Activated CD4-positive, alpha-beta T cell treated with anti-CD3 and anti-CD28 coated beads, Interleukin-10, Interleukin-2, amounts not matched to agents 100 ng/mL and 50 ng/mL, durations not matched to agents 16 hours and 8 hours (primary cell): ENCODE measurements at regions not wholly inside any gene's neighbourhood (a gene's known extent, or its start where the extent isn't known, plus 50 kb on each side); places are given as distances from the start of the nearest gene placed in this dataset.
"Not testable (repeated sequence)": the region's sequence is repeated elsewhere in the genome, so short reads cannot be mapped to it uniquely, and the experiment has no call there.

Experiments
- DNase-seq: peaks from one replicate; pipeline ENCODE4 v3.0.0-alpha.2; 2020

DNA sequence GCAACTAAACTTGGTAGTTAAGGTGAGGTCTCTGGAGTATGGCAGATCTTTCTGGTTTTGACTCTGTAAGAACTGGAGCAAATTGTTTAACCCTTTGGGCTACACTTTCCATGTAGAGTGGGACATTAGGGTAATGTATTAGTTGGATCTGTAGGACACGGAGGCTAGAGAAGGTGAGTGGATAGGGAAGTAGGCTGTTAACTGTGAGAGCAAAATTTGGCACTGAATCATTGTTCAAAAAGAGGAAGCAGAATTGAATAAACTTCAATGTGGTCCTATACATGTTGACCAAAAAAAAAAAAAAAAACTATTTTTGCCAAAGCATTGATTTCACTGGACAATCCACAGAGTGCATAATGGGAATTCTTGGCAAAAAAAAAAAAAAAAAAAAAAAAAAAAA, 370.2 kb upstream of the CHORDC1 start:
- no peak for DNase-seq

DNA sequence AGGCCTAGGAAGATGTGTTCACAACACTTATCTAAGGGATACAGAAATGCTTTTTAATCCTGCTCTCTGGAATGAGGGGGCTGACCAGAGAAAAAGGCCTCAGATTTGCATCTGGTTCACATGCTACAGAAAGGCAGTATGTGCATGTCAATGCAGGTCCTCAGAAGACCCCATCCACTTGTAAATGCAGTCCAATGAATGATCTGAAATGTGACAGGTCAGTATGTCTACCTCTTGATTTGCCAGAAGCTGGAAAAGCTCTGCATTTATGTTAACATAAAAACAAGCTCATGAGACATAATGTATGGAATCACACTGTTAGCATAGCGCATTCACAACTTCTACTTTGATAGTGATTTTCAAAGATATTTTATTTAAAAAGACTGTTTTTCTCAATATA, 367.4 kb upstream of the CHORDC1 start:
- no peak for DNase-seq

DNA sequence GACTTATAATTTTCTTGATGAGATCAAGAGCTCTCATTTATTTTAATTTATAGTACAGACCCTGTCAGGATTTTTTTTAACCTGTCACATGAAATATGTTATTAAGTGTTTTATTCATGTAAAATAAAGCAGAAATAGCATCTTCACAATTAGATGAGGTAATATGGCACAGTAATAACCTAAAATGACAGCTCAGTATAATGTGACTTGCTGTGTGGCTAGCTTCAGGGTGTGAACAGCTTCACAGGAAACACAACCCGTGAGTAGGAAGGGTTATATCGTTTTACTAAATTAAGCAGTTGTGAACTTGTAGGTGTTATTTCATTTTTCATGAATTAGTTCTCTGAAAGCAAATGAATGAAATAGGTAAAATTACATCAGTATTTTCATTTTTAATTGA, 366.9 kb upstream of the CHORDC1 start:
- no peak for DNase-seq

DNA sequence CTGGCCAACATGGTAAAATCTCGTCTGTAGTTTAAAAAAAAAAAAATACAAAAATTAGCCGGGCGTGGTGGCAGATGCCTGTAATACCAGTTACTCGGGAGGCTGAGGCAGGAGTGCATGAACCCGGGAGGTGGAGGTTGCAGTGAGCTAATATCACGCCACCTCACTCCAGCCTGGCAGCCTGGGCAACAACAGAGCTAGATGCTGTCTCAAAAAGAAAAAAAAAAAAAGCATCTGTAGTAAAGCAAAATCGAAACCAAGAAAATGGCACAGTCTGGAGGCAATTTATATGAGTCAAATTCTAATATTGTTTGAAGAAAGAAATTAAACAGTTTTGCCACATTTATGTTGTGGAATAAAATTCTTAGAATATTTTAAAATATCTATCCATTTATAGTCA, 365.0 kb upstream of the CHORDC1 start:
- DNase-seq, result no peak

DNA sequence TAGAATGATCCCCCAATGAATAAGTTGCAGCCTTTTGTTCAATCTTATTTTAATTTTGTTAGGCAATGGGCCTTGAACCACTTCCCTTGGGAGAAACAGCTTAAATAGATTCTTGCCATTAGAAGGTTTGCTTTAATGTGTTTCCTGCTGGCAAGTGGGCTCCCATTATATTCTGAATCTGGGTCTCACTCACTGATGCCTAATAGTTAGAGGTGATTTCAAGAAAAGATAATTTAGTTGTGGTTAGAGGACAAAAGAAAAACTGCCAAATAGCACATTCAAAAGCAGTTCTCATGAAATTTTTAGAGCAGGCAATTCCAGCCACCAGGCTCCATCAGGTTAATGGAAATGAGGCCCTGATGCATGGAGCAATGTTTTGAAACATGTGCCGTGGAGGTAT, 362.6 kb upstream of the CHORDC1 start:
- no peak for DNase-seq

DNA sequence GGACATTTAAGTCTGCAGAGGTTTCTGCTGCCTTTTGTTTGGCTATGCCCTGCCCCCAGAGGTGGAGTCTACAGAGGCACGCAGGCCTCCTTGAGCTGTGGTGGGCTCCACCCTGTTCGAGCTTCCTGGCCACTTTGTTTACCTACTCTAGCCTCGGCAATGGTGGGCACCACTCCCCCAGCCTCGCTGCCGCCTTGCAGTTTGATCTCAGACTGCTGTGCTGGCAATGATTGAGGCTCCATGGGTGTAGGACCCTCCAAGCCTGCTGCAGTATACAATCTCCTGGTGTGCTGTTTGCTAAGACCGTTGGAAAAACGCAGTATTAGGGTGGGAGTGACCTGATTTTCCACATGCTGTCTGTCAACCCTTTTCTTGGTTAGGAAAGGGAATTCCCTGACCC, 360.1 kb upstream of the CHORDC1 start:
- DNase-seq, result not testable (repeated sequence)

DNA sequence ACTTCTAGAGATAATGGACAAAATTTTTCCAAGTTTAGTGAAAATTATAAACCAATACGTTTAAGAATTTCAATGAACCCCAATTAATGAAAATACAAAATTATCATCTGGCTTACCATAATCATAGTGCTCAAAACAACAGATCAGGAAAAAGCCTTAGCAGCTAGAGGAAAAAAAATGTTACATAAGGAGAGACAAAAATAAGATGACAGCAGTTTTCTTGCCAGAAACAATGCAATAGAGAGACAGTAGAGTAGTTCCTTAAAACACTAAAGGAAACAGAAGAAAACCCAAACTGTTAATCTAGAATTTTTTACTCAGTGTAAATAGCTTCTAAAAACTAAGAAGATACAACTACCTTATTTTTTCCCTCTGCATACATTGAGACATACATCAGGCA, 341.7 kb upstream of the CHORDC1 start:
- no peak for DNase-seq

DNA sequence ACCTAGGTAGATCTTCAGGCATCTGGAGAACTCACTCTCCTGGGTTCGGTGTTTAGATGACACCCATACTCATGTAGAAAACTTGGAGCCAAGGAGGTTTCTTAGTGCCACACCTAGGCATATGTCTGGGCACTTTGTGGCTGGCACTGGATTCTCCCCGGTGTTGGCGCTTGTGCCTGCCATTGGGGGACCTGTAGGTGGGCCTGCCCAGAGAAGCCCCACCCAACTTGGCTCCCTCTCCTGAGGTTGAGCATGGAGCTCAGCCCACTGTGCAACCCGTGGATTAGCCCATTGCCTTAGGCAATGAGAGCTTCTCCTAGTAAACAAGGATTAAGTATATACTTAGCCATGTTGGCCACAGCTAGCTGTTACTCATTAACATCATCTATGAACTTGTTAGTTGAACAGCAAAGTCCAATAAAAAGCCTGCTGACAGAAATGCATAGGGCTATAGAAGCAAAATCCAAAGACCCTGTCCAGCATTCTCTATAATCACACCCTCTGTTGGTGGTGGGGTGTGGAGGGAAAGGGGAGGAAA, 335.5 kb upstream of the CHORDC1 start:
- no peak for DNase-seq

DNA sequence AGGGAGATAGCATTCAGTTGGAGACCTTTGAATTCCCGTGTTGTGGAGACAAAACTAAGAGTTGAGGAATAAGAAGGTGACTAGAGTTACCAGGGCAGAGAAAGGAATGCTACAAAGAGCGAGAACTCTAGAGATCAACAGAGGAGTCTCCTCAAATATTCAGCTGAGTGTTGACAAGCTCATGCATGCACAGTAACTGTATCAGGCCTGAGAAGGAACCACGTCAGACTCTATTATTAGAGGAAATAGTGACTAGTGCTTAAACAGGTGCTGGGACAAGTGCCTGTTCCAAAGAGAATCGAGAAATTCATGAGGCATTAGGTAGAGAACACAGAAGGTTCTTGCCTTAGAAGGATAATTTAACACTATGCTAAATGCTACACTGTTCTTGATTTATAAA, 333.8 kb upstream of the CHORDC1 start:
- DNase-seq, result no peak

DNA sequence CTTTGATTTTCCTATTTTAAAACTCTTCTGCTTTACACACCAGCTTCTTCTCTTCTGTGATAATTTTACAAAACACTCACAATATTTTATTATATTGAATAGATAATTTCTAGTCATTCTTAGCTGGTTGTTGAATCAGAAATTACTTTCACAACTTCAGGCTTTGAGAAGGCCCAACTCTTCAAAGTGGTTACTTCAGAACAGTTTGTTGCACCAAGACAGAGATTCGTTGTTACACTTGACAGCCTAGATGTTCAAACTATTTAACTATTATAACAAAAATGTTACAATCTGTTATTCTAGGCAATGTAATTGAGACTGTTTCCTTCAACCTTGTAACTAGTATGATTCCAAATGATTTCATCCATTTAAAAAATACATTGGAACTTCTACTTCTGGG, 333.2 kb upstream of the CHORDC1 start:
- no peak for DNase-seq

DNA sequence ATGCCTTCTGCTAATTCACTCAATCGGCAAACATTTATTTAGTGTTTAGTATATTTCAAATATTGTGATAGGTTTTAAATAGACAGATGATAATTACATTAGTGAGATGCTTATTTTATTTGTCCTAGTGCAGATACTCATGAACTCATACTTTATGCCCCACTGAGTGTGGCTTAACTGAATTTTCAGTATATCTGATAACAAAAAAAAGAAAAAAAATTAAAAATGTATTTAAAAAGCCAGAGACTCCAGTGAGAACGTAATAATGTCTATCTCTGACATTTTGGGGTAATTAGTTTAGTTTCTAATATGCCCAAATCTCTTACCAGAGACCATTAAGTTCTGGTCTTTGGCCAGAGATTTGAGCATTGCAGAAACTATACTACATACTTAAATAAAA, 332.6 kb upstream of the CHORDC1 start:
- DNase-seq, result no peak

DNA sequence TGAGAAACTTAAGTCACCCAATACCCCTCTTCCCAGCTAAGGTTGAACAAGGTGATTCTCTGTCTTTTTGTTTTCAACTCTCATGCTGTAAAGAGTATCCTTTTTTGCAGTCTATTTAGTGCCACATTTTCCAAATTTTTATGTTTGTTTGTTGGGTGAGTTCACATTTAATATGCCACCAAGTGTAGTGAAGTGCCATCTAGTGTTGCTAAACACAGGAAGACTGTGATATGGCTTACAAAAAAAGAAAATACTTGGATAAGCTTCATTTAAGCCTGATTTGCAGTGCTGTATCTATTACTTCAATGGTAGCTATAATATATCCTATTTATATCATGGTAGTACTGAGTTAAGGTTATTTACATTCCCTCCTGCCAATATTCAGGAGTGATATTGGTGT, 319.2 kb upstream of the CHORDC1 start:
- no peak for DNase-seq

DNA sequence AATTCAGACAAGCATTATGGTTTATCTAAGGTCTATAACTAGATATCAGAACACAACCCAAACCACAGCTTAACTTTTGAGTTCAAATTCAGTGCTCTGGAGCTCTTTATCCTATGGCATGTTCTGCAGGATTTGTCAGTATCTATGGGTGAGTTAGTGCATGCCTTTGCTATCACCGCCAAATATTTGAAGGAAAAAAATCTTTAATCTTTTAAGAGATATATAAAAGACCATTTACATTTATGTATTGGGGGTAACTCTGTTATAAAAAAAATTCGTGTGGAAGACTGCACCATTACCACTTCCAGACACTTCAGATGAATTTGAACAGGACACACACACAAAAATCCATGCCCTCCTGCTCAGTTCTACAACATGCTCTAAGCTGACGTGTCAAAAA, 313.5 kb upstream of the CHORDC1 start:
- DNase-seq, result no peak

DNA sequence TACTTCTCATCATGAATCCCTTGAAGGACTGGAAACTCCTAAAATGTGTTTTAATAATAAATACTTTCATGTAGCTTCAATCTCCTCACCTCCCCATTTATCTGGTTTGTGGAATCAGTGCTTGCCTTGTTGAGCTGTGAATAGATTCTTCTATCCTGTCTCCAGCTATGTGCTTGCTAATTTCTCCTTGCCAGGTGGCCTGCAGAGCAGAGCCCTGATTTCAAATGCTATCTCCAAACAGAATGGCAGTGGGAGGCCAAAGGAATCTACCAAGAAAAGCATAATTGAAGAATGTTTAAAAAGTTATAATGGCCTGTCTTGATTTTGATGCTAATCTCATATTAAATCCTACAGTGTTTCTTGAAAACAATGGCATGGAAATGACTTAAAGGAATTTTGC, 309.3 kb upstream of the CHORDC1 start:
- no peak for DNase-seq

DNA sequence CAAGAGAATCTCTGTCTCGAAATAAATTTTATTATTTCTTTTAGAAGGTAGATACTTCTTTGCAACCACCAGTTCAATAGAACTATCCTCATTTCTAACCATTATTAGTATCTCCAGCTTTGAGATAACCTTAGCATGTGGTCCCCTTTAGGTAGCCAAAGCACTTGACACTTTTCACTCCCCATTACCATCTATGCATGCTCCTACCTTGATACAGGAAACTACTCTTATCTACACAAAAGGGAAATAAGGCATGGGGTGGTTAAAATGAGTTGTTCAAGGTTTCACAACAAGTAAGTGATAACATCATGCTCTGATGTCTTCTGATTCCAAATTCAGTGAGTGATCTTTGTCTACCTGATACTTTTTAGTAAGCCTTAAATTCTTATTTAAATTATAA, 308.2 kb upstream of the CHORDC1 start:
- no peak for DNase-seq

DNA sequence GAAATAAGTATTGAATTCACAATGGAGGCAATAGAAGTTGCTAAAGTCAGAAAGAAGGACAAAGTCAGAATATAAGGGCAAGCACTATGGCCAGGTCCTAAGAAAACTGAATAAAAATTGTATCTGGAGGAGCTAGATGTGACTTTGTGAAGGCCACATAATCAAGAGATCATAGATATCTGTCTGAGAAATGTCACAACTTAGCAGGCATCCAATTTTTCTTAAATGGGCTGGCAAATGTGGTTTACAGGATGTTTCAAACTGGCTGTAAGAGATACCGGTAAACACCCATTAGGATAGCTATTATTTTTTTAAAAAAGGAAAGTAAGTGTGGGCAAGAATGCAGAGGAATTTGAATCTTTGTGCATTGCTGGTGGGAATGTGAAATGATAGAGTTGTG, 303.1 kb upstream of the CHORDC1 start:
- no peak for DNase-seq

DNA sequence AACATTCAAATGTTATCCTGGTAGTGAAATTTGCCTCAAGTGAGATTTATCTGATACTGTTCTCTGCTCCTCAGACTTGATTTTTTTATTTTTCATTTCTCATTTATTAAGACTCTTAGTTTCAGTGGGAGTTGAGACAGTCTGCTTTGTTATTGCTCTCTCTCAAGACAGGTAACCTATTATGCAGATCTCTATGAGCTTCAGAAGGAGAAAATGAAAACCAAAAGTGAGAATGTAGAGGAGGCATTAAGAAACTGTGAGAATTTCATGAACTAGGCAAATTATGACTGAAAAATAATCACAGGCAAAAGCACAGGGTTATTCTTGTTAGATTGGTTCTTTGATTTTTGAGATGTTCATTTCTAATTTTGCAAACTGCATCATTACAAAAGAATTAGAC, 290.0 kb upstream of the CHORDC1 start:
- DNase-seq, result no peak

DNA sequence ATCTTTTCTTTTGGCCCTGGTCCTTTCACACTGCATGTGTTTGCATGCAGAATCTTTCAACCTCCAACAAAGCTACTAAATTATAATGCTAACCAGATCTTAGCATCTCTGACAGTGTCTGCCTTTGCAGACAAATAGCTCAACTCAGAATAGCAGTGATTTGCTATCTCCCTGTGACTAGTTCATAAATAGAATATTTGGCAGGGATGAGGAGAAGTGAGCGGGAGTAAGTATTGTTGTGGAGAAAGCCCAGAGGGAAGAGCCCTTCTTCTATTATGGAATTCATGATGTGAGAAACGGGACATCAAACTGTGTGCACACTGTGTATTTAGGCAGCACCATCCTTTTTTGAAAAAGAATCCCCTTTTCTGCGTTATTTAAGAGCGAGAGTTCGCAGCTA, 288.0 kb upstream of the CHORDC1 start:
- DNase-seq, result no peak

DNA sequence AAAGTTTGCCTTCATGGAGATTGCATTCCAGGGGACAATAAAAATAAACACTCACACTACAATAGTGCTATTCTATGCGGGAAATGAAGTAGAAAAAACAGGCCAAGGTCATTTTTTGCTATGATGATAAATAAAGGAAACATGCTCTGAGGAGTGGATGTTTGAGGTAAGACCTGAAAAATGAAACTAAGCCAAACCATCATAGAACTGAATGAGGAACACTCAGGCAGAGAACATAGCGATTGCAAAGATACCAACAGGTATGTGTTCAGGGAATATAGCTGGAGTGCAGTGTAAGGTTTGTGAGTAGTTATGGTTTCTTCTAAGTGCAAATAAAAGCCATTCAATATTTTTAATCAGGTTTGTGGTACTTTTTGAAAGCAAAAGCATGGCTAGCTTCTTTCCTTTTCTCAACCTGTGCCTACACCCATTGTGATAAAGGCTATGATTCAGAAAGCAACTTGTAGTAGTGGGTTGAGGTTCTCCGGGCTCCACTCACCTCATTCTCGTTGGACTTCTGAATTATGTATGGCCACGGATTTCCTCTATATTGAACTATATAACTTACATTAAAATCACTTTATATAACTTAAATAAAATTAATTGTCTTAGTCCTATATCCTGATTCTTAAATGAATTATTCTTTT, 278.2 kb upstream of the CHORDC1 start:
- DNase-seq, result no peak

DNA sequence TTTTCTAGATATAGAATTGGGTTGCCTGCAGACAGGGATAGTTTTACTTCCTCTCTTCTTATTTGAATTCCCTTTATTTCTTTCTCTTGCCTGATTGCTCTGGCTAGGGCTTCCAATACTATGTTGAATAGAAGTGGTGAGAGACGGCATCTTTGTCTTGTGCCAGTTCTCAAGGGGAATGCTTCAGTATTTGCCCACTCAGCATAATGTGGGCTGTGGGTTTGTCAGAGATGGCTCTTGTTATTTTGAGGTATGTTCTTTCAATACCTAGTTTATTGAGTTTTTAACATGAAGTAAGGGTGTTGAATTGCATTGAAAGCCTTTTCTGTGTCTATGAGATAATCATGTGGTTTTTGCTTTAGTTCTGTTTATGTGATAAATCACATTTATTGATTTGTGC, 273.9 kb upstream of the CHORDC1 start:
- DNase-seq, result no peak

DNA sequence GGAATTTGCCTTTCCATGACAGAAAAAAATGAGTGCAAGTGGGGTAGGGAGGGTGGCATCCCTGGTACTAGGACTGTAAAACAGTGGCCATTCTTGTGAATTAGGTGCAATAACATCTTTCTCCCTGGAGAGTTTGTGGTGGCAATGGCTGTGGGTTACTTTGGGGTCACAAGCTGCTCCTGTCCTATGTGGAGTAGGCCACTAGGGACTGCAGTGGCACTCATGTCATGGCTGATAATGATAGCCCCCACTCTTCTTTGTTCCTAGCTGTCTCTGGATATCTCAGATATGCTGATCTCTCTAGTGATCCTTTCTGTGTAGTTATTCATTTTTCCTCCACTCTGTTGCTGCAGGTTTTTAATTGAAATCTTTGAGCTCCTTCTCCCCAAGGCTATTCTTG, 270.5 kb upstream of the CHORDC1 start:
- no peak for DNase-seq

DNA sequence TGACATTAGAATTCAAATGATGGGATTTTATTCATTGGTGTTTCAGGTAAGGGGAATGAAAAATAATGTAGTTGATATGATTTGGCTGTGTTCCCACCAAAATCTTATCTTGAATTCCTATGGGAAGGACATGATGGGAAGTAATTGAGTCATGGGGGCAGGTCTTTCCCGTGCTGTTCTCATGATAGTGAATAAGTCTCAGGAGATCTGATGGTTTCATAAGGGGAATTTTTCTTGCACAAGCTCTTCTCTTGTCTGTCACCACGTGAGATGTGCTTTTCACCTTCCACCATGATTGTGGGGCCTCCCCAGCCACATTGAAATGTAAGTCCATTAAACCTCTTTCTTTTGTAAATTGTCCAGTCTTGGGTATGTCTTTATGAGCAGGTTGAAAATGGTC, 268.6 kb upstream of the CHORDC1 start:
- no peak for DNase-seq

DNA sequence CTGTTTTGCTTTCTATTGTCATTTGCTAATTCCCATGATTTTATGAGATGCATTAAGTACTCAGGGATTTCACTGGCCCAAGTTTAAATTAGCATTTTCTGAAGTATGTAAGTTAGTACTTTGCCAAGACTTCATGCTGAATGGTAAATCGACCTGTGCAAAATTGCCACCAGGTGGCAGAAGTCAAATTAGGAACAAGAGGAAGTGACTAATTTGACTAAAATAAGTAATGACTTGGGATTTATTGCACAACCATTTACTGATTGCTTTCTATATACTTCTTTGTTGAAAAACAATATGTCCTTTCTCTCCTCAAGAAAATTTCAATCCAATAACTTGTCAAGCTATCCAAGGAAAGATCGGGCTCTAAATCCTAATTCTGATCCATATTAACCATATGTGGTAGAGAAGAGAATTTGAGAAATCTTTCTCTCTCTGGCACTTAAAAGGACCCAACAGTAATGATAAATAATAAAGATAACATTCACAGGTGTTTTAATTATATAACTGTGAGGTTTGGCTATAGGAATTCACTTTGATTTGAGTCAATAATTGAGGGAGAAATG, 253.7 kb upstream of the CHORDC1 start:
- DNase-seq, result peak; percentile 34

DNA sequence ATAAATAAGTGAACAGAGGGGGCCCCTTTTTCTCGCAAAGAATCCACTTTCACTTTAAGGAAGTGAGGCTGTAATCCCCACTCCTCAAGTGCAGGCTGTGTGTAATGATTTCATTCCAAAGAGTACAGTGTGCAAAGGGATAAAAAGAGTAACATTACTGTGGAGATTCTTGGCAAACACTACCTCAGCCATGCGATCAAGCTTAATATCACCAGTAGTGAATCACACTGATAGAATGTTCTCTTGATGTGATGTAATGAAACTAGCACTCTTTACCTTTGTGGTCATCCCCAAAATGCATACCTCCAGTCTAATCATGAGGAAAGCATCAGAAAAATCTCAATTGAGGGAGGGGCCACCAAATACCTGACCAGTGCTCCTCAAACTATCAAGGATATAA, 246.1 kb upstream of the CHORDC1 start:
- DNase-seq, result no peak

DNA sequence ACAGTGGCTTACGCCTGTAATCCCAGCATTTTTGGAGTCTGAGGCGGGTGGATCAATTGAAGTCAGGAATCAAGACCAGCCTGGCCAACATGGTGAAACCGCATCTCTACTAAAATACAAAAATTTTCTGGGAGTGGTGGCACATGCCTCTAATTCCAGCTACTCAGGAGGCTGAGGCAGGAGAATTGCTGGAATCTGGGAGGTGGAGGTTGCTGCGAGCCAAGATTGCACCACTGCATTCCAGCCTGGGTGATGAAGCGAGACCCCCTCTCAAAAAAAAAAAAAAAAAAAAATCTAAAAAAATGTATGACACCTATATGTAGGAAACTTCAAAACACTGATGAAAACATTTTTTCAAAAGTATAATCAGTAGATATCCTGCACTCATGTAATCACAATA, 242.7 kb upstream of the CHORDC1 start:
- DNase-seq, result no peak
